GM12878 (cell line): ENCODE measurements at regions not wholly inside any gene's neighbourhood (a gene's known extent, or its start where the extent isn't known, plus 50 kb on each side); places are given as distances from the start of the nearest gene placed in this dataset.

Source experiments
- EGR1 ChIP-seq, 2 experiments: IDR thresholded peaks; 1 replicate in 1 of 2; 2 replicates in 1 of 2; pipeline ENCODE4 v1.6.1; 2011 to 2012; ENCODE audit warnings: low read depth in 2 of 2, low read length in 2 of 2, borderline replicate concordance in 1 of 2, mild to moderate bottlenecking in 1 of 2, moderate library complexity in 1 of 2
- MXI1 ChIP-seq: fragments of 150-350 bp; IDR thresholded peaks from 2 replicates; pipeline ENCODE4 v1.6.1; 2011; ENCODE audit warnings: low read depth, mild to moderate bottlenecking, inconsistent platforms, low read length, improper control_type of control experiment
- SUPT20H ChIP-seq: IDR thresholded peaks from 2 replicates; pipeline ENCODE4 v1.6.1; 2011; ENCODE audit warnings: low read depth, mild to moderate bottlenecking, low read length, moderate library complexity, borderline replicate concordance; ENCODE audit not compliant: control insufficient read depth
- TF ChIP-seq, protein P1 (sequence below): fragments of 450-650 bp; conservative IDR thresholded peaks from 2 replicates; pipeline ENCODE4 v1.6.1; 2017; ENCODE audit warnings: mild to moderate bottlenecking, moderate library complexity
- TF ChIP-seq, protein P2 (sequence below), 3 experiments: IDR thresholded peaks in 2 of 3; conservative IDR thresholded peaks in 1 of 3; 2 replicates each; pipeline ENCODE4 v1.5.1; 2011; ENCODE audit warnings: low read depth in 3 of 3, low read length in 3 of 3, mild to moderate bottlenecking in 3 of 3, control low read depth in 2 of 3, moderate library complexity in 2 of 3, inconsistent platforms in 1 of 3, mixed read lengths in 1 of 3; ENCODE audit not compliant: control insufficient read depth in 2 of 3, insufficient read depth in 1 of 3; ENCODE audit errors: extremely low read depth in 1 of 3

DNA sequence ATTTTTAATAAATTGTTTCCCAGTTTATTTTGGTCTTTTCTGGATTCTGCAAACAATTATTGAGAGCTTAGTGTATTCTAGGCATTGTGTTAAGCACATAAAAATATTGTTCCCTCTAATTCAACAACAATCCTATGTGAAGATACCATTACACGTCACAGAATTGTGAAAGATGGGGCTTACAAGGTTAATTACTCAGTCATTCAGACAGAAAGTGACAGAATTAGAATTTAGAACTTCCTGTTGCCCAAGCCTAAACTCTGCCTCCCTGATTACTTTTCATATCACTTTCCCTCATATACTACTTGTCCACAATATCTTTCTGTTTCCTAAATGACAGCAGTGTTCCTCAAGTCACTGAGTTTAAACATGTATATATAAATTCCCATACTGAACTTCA is 186.7 kb upstream of the VEGFC start:
- TF ChIP-seq EGR1 (IDR thresholded peaks at IDR 0.05; ENCODE audit: borderline replicate concordance in 1 of 2, low read depth in 2 of 2, low read length in 2 of 2) (no peak), SUPT20H (no peak), MXI1 (no peak)
- TF ChIP-seq, protein P1, sequence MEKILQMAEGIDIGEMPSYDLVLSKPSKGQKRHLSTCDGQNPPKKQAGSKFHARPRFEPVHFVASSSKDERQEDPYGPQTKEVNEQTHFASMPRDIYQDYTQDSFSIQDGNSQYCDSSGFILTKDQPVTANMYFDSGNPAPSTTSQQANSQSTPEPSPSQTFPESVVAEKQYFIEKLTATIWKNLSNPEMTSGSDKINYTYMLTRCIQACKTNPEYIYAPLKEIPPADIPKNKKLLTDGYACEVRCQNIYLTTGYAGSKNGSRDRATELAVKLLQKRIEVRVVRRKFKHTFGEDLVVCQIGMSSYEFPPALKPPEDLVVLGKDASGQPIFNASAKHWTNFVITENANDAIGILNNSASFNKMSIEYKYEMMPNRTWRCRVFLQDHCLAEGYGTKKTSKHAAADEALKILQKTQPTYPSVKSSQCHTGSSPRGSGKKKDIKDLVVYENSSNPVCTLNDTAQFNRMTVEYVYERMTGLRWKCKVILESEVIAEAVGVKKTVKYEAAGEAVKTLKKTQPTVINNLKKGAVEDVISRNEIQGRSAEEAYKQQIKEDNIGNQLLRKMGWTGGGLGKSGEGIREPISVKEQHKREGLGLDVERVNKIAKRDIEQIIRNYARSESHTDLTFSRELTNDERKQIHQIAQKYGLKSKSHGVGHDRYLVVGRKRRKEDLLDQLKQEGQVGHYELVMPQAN: no peak
- TF ChIP-seq, protein P2, sequence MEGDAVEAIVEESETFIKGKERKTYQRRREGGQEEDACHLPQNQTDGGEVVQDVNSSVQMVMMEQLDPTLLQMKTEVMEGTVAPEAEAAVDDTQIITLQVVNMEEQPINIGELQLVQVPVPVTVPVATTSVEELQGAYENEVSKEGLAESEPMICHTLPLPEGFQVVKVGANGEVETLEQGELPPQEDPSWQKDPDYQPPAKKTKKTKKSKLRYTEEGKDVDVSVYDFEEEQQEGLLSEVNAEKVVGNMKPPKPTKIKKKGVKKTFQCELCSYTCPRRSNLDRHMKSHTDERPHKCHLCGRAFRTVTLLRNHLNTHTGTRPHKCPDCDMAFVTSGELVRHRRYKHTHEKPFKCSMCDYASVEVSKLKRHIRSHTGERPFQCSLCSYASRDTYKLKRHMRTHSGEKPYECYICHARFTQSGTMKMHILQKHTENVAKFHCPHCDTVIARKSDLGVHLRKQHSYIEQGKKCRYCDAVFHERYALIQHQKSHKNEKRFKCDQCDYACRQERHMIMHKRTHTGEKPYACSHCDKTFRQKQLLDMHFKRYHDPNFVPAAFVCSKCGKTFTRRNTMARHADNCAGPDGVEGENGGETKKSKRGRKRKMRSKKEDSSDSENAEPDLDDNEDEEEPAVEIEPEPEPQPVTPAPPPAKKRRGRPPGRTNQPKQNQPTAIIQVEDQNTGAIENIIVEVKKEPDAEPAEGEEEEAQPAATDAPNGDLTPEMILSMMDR (IDR thresholded peaks at IDR 0.05 in 2 of 3, conservative IDR thresholded peaks at IDR 0.05 in 1 of 3; ENCODE audit: control insufficient read depth in 2 of 3, extremely low read depth in 1 of 3, insufficient read depth in 1 of 3, low read depth in 3 of 3, low read length in 3 of 3): no peak
